ENCODE measurements at regions not wholly inside any gene's neighbourhood (a gene's known extent, or its start where the extent isn't known, plus 50 kb on each side); places are given as distances from the start of the nearest gene placed in this dataset.

- no peak for DNase-seq
Observed at GRCh38 chr17:34699181-34699580, 119.8 kb downstream of the TMEM132E start.

- DNase-seq = no peak
Observed at GRCh38 chr17:34692920-34693319, 113.5 kb downstream of the TMEM132E start.

All from inflammatory macrophage treated with lipopolysaccharide for 1 hour (primary cell).